ENCODE measurements at regions not wholly inside any gene's neighbourhood (a gene's known extent, or its start where the extent isn't known, plus 50 kb on each side); places are given as distances from the start of the nearest gene placed in this dataset.

GRCh38 chr16:65524997-65525396 is 403.1 kb upstream of the CDH11 start:
- Histone ChIP-seq H2AFZ (peak overlapping the region; percentile 32), H3K4me3 (no peak overlapping the region), H4K20me1 (ENCODE audit: insufficient read depth, poor library complexity, severe bottlenecking) (no peaks in the 10 kb centered on the region), H3K4me1 (ENCODE audit: insufficient read depth) (peaks cover 8% of the 10 kb centered on the region), H3K9me2 (replicated peaks; ENCODE audit: insufficient read depth) (no peaks in the 10 kb centered on the region), H3K27ac (peak overlapping the region; percentile 61), H3K79me2 (no peaks in the 10 kb centered on the region), H3K4me2 (no peak overlapping the region), H3K27me3 (no peaks in the 10 kb centered on the region), H3K9me3 (ENCODE audit: low read depth) (no peaks in the 10 kb centered on the region), H3K36me3 (replicated peaks; ENCODE audit: insufficient read depth, low read depth) (no peaks in the 10 kb centered on the region)
- peak; percentile 44 for DNase-seq (ENCODE audit: low spot score)
- WGBS (ENCODE audit: low lambda C conversion rate, missing lambda C conversion rate), result 62% methylated on average over 8 of the region's 8 CpGs
- TF ChIP-seq CTCF (IDR thresholded peaks at IDR 0.05; ENCODE audit: poor library complexity) (no peak), EZH2 (IDR thresholded peaks at IDR 0.05; ENCODE audit: borderline replicate concordance) (no peak), EZH2phosphoT487 (IDR thresholded peaks at IDR 0.05; ENCODE audit: low read depth, severe bottlenecking, unreplicated experiment) (no peak)

- Histone ChIP-seq H3K4me3 (no peak overlapping the region), H3K27me3 (no peaks in the 10 kb centered on the region), H3K4me2 (no peak overlapping the region), H3K4me1 (ENCODE audit: insufficient read depth) (peaks cover 8% of the 10 kb centered on the region), H3K27ac (peak overlapping the region; percentile 61), H2AFZ (no peak overlapping the region), H3K79me2 (no peaks in the 10 kb centered on the region), H3K9me3 (ENCODE audit: low read depth) (no peaks in the 10 kb centered on the region), H4K20me1 (ENCODE audit: insufficient read depth, poor library complexity, severe bottlenecking) (no peaks in the 10 kb centered on the region), H3K36me3 (replicated peaks; ENCODE audit: insufficient read depth, low read depth) (no peaks in the 10 kb centered on the region), H3K9me2 (replicated peaks; ENCODE audit: insufficient read depth) (no peaks in the 10 kb centered on the region)
- TF ChIP-seq EZH2phosphoT487 (IDR thresholded peaks at IDR 0.05; ENCODE audit: low read depth, severe bottlenecking, unreplicated experiment) (no peak), EZH2 (IDR thresholded peaks at IDR 0.05; ENCODE audit: borderline replicate concordance) (no peak)
- no peak for DNase-seq (ENCODE audit: low spot score)
- whole genome bisulfite sequencing (ENCODE audit: low lambda C conversion rate, missing lambda C conversion rate), result 76% methylated on average over 3 of the region's 3 CpGs
Observed at GRCh38 chr16:65524231-65524630, 402.4 kb upstream of the CDH11 start.

DNA sequence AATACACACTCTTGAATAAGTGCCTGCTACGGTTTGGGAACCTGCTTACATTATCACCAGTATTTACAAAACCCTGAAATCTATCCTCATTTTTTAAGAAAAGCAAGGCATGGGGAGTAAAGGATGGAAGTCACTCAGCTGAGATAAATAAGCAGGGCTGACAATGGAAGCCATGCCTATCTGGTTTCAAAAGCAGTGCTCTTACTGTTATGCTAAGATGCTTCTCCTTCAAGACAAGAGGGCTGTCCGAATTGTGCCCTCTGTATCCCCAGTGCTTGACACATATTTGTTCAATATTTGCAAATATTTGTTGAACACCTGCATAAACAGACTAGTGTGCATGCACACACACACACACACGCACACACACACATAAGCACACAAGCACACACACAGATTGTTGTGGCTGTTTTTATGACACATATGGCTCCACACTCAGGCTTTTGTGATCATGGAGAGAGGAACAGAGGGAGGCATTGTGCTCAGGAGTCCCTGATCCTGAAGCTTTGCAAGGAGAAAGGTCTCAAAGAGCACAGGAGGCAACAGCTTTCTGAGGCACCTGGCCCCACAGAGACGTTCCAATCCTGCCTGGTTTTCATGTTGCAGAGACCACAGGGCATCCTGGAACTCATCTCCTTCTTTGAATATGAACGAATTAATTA is 401.6 kb upstream of the CDH11 start:
- H3K4me2 ChIP-seq, result no peak overlapping the region
- WGBS (ENCODE audit: low lambda C conversion rate, missing lambda C conversion rate), result 74% methylated on average over 5 of the region's 5 CpGs
- no peak overlapping the region for H2AFZ ChIP-seq

More for the DNA sequence above, 401.6 kb upstream of the CDH11 start:
- no peaks in the 10 kb centered on the region for H3K27me3 ChIP-seq
- no peak for TF ChIP-seq CTCF (IDR thresholded peaks at IDR 0.05; ENCODE audit: poor library complexity)
- TF ChIP-seq EZH2 (IDR thresholded peaks at IDR 0.05; ENCODE audit: borderline replicate concordance), result no peak
- no peaks in the 10 kb centered on the region for H3K9me2 ChIP-seq (replicated peaks; ENCODE audit: insufficient read depth)
- H3K36me3 ChIP-seq (replicated peaks; ENCODE audit: insufficient read depth, low read depth), result no peaks in the 10 kb centered on the region
- no peak for DNase-seq (ENCODE audit: low spot score)
- no peak overlapping the region for H3K27ac ChIP-seq
- peaks cover 8% of the 10 kb centered on the region for H3K4me1 ChIP-seq (ENCODE audit: insufficient read depth)
- no peak overlapping the region for H3K4me3 ChIP-seq
- H4K20me1 ChIP-seq (ENCODE audit: insufficient read depth, poor library complexity, severe bottlenecking), result no peaks in the 10 kb centered on the region
- no peaks in the 10 kb centered on the region for H3K79me2 ChIP-seq
- H3K9me3 ChIP-seq (ENCODE audit: low read depth), result no peaks in the 10 kb centered on the region
